IPS-NIHi7 (cell line): ENCODE measurements at regions not wholly inside any gene's neighbourhood (a gene's known extent, or its start where the extent isn't known, plus 50 kb on each side); places are given as distances from the start of the nearest gene placed in this dataset.

Experiments used
- DNase-seq: peaks from one replicate; pipeline ENCODE4 v3.0.0; 2012; ENCODE audit warnings: mixed read lengths; ENCODE audit errors: extremely low spot score

- DNase-seq, result no peak
These were observed 181.2 kb upstream of the CTBP2 start for GRCh38 chr10:125341611-125342010.

- no peak for DNase-seq
These were observed 180.5 kb upstream of the CTBP2 start for GRCh38 chr10:125340903-125341302.

- peak; percentile 48 for DNase-seq
These were observed 177.1 kb upstream of the CTBP2 start for GRCh38 chr10:125337510-125337909.

GRCh38 chr10:125334545-125334944 is 174.2 kb upstream of the CTBP2 start:
- DNase-seq, result no peak

GRCh38 chr10:125333769-125334168 is 173.4 kb upstream of the CTBP2 start:
- DNase-seq, result no peak

GRCh38 chr10:125333209-125333591 is 172.8 kb upstream of the CTBP2 start:
- no peak for DNase-seq

GRCh38 chr10:125332548-125333208 is 172.3 kb upstream of the CTBP2 start:
- DNase-seq, result no peak

- no peak for DNase-seq
These were observed 170.7 kb upstream of the CTBP2 start for GRCh38 chr10:125331056-125331455.

- DNase-seq, result no peak
These were observed 168.7 kb upstream of the CTBP2 start for GRCh38 chr10:125329056-125329455.

GRCh38 chr10:125325326-125325725 is 165.0 kb upstream of the CTBP2 start:
- no peak for DNase-seq

- DNase-seq, result no peak
These were observed 156.1 kb upstream of the CTBP2 start for GRCh38 chr10:125316436-125316835.

- DNase-seq, result no peak
These were observed 140.6 kb upstream of the CTBP2 start for GRCh38 chr10:125300937-125301336.

- no peak for DNase-seq
These were observed 139.1 kb upstream of the CTBP2 start for GRCh38 chr10:125299461-125299860.

GRCh38 chr10:125296598-125296997 is 136.2 kb upstream of the CTBP2 start:
- no peak for DNase-seq

GRCh38 chr10:125294109-125294508 is 133.7 kb upstream of the CTBP2 start:
- DNase-seq, result no peak

- no peak for DNase-seq
These were observed 131.5 kb upstream of the CTBP2 start for GRCh38 chr10:125291836-125292235.

- DNase-seq, result no peak
These were observed 129.1 kb upstream of the CTBP2 start for GRCh38 chr10:125289461-125289860.

GRCh38 chr10:125284875-125285597 is 124.7 kb upstream of the CTBP2 start:
- peak; percentile 67 for DNase-seq

GRCh38 chr10:125283836-125284614 is 123.7 kb upstream of the CTBP2 start:
- DNase-seq, result no peak

GRCh38 chr10:125283191-125283835 is 123.0 kb upstream of the CTBP2 start:
- DNase-seq, result peak; percentile 53

- no peak for DNase-seq
These were observed 120.7 kb upstream of the CTBP2 start for GRCh38 chr10:125281091-125281490.

- no peak for DNase-seq
These were observed 115.8 kb upstream of the CTBP2 start for GRCh38 chr10:125276133-125276532.
